RCC 7860 (cell line): ENCODE measurements at regions not wholly inside any gene's neighbourhood (a gene's known extent, or its start where the extent isn't known, plus 50 kb on each side); places are given as distances from the start of the nearest gene placed in this dataset.

Source experiments
- DNase-seq: peaks from one replicate; pipeline ENCODE4 v3.0.0-alpha.2; 2015; ENCODE audit warnings: low spot score
- FAIRE-seq: peaks from 2 replicates; lab custom pipeline; 2012; peaks lifted over from hg19 to GRCh38; lab: Jason Lieb, UNC

DNA sequence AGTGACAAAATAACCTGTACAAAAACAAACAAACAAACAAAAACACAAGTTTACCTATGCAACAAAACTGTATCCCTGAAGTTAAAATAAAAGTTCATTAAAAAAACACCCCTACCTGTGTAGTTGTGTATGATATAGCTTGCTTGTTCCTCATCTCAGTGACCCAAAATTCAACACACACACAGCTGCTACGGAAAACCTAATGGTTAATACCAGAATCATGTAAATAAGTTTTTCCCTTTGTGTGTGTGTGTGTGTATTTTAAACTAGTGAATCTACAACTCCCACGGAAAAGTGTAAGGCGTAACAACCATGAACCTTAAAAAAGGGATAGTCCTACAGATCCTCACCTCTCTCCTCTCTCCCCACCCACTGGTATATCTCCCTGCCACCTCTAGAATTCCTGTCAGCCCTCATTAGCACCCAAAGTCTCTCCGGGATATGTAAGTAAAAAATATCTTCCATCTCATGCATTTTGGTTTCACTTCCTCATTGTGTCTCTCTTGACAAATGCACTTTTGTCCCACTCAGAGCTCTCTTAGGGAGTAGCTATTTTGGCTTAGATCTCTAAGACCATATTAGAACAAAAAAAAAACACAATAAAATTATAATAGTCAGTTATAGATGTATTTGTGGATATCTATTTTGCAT is 2236.5 kb downstream of the PCDH9 start:
- no peak for DNase-seq
- no peak for FAIRE-seq

DNA sequence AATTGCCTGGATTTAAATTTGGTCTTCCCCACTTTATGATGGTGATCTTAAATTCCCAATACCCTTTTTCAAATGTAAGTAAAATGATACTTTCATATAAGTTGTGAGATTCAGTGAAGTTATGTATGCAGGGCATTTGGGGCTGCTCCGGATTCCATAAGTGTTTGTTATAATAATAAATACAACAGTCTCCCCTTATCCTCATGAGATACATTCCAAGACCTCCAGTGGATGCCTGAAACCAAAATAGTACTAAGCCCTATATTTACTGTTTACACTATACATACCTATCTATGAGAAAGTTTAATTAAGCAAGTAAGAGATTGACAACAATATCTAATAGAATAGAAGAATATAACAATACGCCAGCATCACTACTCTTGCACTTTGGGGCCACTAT is 2237.8 kb downstream of the PCDH9 start:
- FAIRE-seq, result no peak
- DNase-seq, result no peak

DNA sequence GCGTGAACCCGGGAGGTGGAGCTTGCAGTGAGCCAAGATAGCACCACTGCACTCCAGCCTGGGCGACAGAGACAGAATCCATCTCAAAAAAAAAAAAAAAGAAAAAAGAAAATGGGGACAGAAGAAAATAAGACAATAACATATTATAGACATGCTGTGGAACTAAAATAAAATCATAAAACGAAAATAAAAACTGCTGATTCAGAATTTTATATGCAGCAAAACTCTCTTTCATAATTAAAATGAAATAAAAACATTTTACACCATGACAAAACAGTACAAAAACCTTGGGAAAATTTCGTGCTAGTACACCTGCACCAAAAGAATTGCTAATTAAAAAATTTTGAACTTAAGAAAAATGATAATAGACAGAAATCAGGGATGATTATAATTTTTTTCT is 2245.1 kb downstream of the PCDH9 start:
- DNase-seq, result no peak
- FAIRE-seq, result no peak

DNA sequence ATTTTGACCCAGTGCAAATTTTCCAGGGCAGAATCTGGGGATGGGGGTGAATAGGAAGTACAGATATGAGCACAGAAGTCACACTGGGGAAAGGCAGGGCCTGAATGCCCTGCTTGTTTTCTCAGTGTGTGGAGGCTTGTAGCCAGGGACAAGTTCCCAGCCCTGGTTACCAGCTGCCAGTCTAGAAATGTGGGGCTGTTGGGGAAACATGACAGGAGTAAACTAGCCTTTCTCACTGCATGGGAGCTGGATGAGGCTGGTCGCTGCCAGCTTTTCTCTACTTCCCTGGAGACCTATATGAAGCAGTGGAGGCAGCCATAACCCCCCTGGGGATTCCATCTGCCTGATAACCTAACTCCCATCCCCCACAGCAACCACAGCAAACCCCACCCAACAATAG is 2267.7 kb downstream of the PCDH9 start:
- FAIRE-seq (no peak), DNase-seq (no peak)

DNA sequence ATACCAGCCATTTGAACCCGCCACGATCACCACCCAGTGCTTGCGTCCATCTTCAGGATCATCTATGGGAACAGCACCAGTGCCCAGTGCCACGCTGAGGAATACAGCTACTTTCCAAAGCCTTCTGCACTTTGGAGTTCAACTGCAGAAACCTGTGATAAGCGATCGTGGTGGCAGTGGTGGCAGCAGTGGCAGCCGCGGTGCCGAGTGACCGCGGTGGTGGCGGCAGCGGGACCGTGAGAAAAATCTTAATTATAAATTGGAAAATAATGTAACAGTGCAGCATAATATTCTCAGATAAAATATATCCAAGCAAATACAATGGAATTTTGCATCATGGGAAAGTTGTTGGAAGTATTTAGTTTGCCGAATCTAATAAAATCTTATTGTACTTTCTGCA is 2270.9 kb downstream of the PCDH9 start:
- FAIRE-seq, result no peak
- DNase-seq, result no peak

GRCh38 chr13:64958106-64958505 is 2272.0 kb downstream of the PCDH9 start:
- DNase-seq (no peak), FAIRE-seq (no peak)

GRCh38 chr13:64938660-64939059 is 2291.5 kb downstream of the PCDH9 start:
- DNase-seq, result no peak
- no peak for FAIRE-seq

DNA sequence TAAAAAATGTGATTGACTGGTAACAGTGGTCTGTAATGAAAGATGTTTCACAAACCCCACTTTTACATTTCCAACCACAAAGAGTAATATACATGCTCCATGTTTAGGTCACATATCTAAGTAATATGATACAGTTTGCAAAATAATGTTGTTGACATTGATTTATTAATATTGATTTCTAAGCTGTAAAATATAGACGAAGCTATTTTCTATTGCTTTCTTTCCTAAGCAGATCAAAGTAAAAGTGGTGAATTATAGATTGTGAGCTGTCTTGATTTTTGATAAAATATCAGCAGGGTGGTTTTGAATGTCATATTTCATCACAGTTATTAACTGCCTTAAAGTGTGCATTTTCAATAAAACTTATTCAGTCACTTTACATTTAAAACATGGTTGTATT is 2292.8 kb downstream of the PCDH9 start:
- no peak for FAIRE-seq

GRCh38 chr13:64936879-64937278 is 2293.3 kb downstream of the PCDH9 start:
- no peak for FAIRE-seq
- no peak for DNase-seq

More for the DNA sequence above, 2292.8 kb downstream of the PCDH9 start:
- no peak for DNase-seq

DNA sequence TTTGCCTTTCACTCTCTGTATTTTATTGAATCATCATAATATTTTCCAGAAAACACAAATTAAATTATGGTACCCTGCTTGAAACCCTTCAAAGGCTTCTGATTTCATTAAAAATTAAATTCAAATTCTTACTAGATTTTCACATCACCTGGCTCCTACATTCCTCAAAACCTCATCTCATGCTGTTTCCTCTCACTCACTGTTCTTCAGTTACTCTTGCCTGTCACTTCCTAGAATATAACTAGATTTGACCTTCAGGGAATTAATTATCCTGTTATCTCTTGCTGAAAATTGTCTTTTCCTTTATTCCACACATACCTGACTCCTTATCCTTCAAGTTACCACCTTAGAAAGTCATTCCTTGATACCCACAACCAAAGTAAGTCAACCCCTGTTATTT is 2294.7 kb downstream of the PCDH9 start:
- DNase-seq, result no peak
- no peak for FAIRE-seq

GRCh38 chr13:64934569-64935362 is 2295.4 kb downstream of the PCDH9 start:
- no peak for FAIRE-seq

GRCh38 chr13:64930636-64931035 is 2299.5 kb downstream of the PCDH9 start:
- no peak for DNase-seq
- FAIRE-seq, result no peak

More at GRCh38 chr13:64934569-64935362, 2295.4 kb downstream of the PCDH9 start:
- DNase-seq, result no peak

GRCh38 chr13:64928696-64929499 is 2301.2 kb downstream of the PCDH9 start:
- DNase-seq, result peak; percentile 83
- peak; percentile 95 for FAIRE-seq

- no peak for DNase-seq
- no peak for FAIRE-seq
These were observed 2304.4 kb downstream of the PCDH9 start for GRCh38 chr13:64925727-64926126.

DNA sequence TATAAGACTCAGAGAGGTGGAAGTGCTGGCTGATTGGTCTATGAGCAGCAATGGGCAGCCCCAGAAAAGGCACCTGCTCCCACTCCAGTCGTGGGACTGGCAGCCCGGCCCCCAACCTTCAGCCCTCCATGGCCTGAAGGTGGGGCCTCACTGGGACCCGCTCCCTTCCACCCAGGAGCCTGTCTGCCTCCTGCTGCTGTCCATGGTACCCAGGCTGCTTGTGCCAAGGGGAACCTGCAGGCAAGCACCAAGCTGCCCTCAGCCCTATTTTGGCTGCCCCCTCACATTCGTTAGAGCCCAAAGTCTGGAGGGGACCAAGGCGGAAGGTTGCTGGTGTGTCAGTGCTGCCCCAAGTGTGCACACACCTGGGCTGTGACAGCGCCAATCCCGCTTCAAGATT is 2304.9 kb downstream of the PCDH9 start:
- FAIRE-seq (no peak), DNase-seq (no peak)

DNA sequence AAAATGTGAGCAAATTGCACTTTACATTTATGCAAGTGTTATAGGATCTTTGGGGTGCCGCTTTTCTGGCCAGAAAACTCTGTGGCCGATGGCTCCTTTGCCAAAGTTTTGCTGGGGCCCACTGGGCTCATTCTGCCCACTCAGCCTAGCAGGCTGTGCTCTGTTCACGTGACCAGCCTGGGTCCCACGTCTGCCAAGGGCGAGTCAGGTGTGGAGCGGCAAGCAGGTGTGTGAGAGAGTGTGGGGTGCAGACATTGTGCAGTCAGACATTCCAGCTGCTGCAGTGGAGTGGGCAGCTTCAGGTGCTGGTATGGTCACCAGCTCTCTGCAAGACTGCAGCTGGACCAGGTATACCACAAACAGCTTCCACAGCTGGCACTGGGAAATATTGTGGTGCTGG is 2305.7 kb downstream of the PCDH9 start:
- no peak for FAIRE-seq
- DNase-seq, result no peak

DNA sequence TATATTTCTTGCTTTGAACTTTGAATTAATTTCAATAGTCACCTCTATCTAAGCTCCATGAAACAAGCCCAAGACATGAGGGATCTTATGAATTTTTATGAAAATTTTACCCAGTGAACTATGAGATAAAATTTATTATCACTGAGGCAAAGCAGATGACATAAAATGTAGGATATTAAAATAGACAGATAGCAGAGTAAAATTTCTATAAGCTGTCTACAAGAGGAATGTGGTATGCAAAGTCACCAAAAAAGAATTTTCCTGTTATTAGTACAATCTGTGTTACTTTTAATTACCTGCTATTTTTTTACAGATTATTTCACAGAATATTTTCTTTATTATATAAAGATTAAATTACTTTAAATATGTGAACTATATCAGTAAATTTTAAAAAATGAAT is 2312.6 kb downstream of the PCDH9 start:
- FAIRE-seq, result no peak
- DNase-seq, result no peak

- FAIRE-seq (peak; percentile 68), DNase-seq (peak; percentile 63)
These were observed 2318.0 kb downstream of the PCDH9 start for GRCh38 chr13:64912141-64912540.

GRCh38 chr13:64910096-64910495 is 2320.0 kb downstream of the PCDH9 start:
- DNase-seq, result no peak

DNA sequence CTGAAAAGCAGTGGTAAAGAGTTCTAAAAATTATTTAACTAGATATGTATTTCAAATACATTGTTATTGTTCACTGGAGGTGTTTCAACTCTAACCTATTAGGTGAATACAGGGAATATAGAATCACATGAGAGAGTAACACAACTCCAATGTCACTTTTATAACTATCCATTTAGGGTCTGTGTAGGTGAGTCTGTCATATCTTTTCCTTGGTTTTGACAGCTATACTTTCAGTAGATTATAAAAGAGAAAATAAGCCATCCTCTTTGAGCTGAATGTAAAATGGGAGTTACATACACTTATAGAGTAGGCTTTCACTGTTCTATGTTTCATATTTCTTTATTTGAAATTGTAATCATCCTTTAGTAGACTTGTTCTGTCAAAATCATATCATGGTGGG is 2321.0 kb downstream of the PCDH9 start:
- FAIRE-seq (no peak), DNase-seq (no peak)

More at GRCh38 chr13:64910096-64910495, 2320.0 kb downstream of the PCDH9 start:
- FAIRE-seq, result no peak

DNA sequence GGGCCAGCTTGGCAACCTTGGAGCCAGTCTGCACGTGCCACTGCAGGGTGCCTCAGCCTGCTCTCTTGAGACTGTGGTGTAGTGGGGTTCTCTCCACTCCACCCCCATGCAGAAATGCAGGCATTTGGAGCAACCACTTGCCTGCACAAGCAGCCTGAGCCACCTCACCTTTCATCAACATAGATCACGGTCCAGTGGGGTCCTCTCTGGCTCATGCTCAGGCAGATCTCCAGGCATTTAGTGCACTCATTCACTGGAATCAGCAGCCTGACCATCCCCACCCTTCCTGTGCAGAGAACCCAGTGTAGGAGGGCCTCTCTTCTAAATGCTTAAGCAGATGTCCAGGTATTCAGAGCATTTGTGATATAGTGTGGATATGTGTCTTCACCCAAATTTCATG is 2330.1 kb downstream of the PCDH9 start:
- no peak for DNase-seq
- no peak for FAIRE-seq

- DNase-seq (no peak), FAIRE-seq (no peak)
These were observed 2345.2 kb downstream of the PCDH9 start for GRCh38 chr13:64884976-64885375.
